ENCODE measurements at regions not wholly inside any gene's neighbourhood (a gene's known extent, or its start where the extent isn't known, plus 50 kb on each side); places are given as distances from the start of the nearest gene placed in this dataset.

DNA sequence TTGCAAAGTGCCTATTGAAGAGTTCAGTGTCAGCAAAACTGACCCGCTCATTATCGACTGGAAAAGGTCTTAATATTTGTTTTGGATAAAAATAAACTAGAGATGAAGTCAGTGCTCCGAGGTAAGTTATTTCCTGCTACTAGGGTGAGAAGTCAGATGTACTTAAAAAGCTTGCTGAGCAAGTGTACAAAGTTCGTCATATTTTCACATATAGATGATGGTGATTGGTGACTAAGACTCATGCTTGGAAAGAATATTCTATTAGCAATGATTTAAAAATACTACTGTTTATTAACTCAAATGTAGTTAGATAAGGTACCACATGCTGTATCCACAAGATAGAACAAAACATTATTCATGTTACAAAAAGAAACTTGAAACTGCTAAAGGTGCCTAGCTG, 643.7 kb downstream of the GABRG2 start (continued):
- TF ChIP-seq, protein P1, sequence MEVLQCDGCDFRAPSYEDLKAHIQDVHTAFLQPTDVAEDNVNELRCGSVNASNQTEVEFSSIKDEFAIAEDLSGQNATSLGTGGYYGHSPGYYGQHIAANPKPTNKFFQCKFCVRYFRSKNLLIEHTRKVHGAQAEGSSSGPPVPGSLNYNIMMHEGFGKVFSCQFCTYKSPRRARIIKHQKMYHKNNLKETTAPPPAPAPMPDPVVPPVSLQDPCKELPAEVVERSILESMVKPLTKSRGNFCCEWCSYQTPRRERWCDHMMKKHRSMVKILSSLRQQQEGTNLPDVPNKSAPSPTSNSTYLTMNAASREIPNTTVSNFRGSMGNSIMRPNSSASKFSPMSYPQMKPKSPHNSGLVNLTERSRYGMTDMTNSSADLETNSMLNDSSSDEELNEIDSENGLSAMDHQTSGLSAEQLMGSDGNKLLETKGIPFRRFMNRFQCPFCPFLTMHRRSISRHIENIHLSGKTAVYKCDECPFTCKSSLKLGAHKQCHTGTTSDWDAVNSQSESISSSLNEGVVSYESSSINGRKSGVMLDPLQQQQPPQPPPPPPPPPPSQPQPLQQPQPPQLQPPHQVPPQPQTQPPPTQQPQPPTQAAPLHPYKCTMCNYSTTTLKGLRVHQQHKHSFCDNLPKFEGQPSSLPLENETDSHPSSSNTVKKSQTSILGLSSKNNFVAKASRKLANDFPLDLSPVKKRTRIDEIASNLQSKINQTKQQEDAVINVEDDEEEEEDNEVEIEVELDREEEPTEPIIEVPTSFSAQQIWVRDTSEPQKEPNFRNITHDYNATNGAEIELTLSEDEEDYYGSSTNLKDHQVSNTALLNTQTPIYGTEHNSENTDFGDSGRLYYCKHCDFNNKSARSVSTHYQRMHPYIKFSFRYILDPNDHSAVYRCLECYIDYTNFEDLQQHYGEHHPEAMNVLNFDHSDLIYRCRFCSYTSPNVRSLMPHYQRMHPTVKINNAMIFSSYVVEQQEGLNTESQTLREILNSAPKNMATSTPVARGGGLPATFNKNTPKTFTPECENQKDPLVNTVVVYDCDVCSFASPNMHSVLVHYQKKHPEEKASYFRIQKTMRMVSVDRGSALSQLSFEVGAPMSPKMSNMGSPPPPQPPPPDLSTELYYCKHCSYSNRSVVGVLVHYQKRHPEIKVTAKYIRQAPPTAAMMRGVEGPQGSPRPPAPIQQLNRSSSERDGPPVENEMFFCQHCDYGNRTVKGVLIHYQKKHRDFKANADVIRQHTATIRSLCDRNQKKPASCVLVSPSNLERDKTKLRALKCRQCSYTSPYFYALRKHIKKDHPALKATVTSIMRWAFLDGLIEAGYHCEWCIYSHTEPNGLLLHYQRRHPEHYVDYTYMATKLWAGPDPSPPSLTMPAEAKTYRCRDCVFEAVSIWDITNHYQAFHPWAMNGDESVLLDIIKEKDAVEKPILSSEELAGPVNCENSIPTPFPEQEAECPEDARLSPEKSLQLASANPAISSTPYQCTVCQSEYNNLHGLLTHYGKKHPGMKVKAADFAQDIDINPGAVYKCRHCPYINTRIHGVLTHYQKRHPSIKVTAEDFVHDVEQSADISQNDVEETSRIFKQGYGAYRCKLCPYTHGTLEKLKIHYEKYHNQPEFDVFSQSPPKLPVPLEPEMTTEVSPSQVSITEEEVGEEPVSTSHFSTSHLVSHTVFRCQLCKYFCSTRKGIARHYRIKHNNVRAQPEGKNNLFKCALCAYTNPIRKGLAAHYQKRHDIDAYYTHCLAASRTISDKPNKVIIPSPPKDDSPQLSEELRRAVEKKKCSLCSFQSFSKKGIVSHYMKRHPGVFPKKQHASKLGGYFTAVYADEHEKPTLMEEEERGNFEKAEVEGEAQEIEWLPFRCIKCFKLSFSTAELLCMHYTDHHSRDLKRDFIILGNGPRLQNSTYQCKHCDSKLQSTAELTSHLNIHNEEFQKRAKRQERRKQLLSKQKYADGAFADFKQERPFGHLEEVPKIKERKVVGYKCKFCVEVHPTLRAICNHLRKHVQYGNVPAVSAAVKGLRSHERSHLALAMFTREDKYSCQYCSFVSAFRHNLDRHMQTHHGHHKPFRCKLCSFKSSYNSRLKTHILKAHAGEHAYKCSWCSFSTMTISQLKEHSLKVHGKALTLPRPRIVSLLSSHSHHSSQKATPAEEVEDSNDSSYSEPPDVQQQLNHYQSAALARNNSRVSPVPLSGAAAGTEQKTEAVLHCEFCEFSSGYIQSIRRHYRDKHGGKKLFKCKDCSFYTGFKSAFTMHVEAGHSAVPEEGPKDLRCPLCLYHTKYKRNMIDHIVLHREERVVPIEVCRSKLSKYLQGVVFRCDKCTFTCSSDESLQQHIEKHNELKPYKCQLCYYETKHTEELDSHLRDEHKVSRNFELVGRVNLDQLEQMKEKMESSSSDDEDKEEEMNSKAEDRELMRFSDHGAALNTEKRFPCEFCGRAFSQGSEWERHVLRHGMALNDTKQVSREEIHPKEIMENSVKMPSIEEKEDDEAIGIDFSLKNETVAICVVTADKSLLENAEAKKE (CRISPR knock-in tag; IDR thresholded peaks at IDR 0.05): no peak
- TF ChIP-seq JUNB (IDR thresholded peaks at IDR 0.05; ENCODE audit: unreplicated experiment) (no peak), POLR2AphosphoS5 (IDR thresholded peaks at IDR 0.05; ENCODE audit: low read depth) (no peak), NANOG (IDR thresholded peaks at IDR 0.05; ENCODE audit: borderline replicate concordance) (no peak), CREB1 (CRISPR knock-in tag; IDR thresholded peaks at IDR 0.05; ENCODE audit: low read depth) (no peak), ZNF331 (CRISPR knock-in tag; IDR thresholded peaks at IDR 0.05; ENCODE audit: low read depth) (no peak)

DNA sequence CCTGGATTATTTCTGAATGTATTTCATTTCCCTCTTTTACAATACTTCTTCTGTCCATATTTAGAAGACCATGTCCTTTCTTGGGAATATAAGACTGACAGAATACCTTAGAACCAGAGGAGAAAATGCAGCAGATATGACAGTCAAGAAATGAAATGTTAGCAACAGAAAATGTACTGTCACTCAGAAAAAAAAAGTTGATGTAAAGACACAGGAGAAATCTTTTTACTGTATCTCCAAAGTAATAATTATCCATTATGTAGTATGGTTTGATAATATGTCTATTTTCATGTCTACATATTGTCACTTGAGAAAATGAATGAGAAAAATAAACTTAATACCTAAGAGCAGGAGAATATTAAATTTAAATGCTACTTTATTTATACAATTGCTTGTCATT, 652.1 kb downstream of the GABRG2 start:
- Histone ChIP-seq H2AFZ (no peak overlapping the region), H3K4me1 (ENCODE audit: insufficient read depth) (no peaks in the 10 kb centered on the region), H3F3A (replicated peaks; ENCODE audit: low read depth) (no peaks in the 10 kb centered on the region), H3K36me3 (ENCODE audit: insufficient read depth) (no peaks in the 10 kb centered on the region), H3K9me2 (ENCODE audit: insufficient read depth) (no peaks in the 10 kb centered on the region), H3K4me2 (no peak overlapping the region), H3K79me2 (replicated peaks; ENCODE audit: insufficient read depth) (no peaks in the 10 kb centered on the region), H3K27me3 (ENCODE audit: insufficient read depth) (no peaks in the 10 kb centered on the region), H4K20me1 (replicated peaks; ENCODE audit: insufficient read depth) (no peaks in the 10 kb centered on the region), H3K27ac (ENCODE audit: low read depth) (no peak overlapping the region), H3K4me3 (no peak overlapping the region)
- no peak for DNase-seq (ENCODE audit: low spot score)
- no peak for ATAC-seq
- Mint-ChIP-seq H3K36me3 (ENCODE audit: low read depth) (peaks cover 19% of the 10 kb centered on the region), H3K4me3 (no peak overlapping the region), H3K4me1 (no peaks in the 10 kb centered on the region), H3K27ac (no peak overlapping the region), H3K27me3 (ENCODE audit: insufficient read depth, low read depth, poor library complexity) (no peaks in the 10 kb centered on the region), H3K9me3 (peaks cover 30% of the 10 kb centered on the region)
- TF ChIP-seq POLR2AphosphoS5 (IDR thresholded peaks at IDR 0.05; ENCODE audit: low read depth): no peak
- no peak for TF ChIP-seq EZH2phosphoT487 (IDR thresholded peaks at IDR 0.05; ENCODE audit: unreplicated experiment)
- TF ChIP-seq, protein P2, sequence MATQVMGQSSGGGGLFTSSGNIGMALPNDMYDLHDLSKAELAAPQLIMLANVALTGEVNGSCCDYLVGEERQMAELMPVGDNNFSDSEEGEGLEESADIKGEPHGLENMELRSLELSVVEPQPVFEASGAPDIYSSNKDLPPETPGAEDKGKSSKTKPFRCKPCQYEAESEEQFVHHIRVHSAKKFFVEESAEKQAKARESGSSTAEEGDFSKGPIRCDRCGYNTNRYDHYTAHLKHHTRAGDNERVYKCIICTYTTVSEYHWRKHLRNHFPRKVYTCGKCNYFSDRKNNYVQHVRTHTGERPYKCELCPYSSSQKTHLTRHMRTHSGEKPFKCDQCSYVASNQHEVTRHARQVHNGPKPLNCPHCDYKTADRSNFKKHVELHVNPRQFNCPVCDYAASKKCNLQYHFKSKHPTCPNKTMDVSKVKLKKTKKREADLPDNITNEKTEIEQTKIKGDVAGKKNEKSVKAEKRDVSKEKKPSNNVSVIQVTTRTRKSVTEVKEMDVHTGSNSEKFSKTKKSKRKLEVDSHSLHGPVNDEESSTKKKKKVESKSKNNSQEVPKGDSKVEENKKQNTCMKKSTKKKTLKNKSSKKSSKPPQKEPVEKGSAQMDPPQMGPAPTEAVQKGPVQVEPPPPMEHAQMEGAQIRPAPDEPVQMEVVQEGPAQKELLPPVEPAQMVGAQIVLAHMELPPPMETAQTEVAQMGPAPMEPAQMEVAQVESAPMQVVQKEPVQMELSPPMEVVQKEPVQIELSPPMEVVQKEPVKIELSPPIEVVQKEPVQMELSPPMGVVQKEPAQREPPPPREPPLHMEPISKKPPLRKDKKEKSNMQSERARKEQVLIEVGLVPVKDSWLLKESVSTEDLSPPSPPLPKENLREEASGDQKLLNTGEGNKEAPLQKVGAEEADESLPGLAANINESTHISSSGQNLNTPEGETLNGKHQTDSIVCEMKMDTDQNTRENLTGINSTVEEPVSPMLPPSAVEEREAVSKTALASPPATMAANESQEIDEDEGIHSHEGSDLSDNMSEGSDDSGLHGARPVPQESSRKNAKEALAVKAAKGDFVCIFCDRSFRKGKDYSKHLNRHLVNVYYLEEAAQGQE (IDR thresholded peaks at IDR 0.05; ENCODE audit: unreplicated experiment): no peak
- no peak for TF ChIP-seq NANOG (IDR thresholded peaks at IDR 0.05; ENCODE audit: borderline replicate concordance)
- TF ChIP-seq, protein P3, sequence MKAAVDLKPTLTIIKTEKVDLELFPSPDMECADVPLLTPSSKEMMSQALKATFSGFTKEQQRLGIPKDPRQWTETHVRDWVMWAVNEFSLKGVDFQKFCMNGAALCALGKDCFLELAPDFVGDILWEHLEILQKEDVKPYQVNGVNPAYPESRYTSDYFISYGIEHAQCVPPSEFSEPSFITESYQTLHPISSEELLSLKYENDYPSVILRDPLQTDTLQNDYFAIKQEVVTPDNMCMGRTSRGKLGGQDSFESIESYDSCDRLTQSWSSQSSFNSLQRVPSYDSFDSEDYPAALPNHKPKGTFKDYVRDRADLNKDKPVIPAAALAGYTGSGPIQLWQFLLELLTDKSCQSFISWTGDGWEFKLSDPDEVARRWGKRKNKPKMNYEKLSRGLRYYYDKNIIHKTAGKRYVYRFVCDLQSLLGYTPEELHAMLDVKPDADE (IDR thresholded peaks at IDR 0.05): no peak
- no peak for TF ChIP-seq JUNB (IDR thresholded peaks at IDR 0.05; ENCODE audit: unreplicated experiment)
- TF ChIP-seq CREB1 (CRISPR knock-in tag; IDR thresholded peaks at IDR 0.05; ENCODE audit: low read depth): no peak
- no peak for TF ChIP-seq ZNF114 (CRISPR knock-in tag; IDR thresholded peaks at IDR 0.05)
- TF ChIP-seq EZH2 (IDR thresholded peaks at IDR 0.05; ENCODE audit: low read depth, unreplicated experiment): no peak
- no peak for TF ChIP-seq ZNF331 (CRISPR knock-in tag; IDR thresholded peaks at IDR 0.05; ENCODE audit: low read depth)
- TF ChIP-seq, protein P4, sequence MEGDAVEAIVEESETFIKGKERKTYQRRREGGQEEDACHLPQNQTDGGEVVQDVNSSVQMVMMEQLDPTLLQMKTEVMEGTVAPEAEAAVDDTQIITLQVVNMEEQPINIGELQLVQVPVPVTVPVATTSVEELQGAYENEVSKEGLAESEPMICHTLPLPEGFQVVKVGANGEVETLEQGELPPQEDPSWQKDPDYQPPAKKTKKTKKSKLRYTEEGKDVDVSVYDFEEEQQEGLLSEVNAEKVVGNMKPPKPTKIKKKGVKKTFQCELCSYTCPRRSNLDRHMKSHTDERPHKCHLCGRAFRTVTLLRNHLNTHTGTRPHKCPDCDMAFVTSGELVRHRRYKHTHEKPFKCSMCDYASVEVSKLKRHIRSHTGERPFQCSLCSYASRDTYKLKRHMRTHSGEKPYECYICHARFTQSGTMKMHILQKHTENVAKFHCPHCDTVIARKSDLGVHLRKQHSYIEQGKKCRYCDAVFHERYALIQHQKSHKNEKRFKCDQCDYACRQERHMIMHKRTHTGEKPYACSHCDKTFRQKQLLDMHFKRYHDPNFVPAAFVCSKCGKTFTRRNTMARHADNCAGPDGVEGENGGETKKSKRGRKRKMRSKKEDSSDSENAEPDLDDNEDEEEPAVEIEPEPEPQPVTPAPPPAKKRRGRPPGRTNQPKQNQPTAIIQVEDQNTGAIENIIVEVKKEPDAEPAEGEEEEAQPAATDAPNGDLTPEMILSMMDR (conservative IDR thresholded peaks at IDR 0.05; ENCODE audit: low read depth in 2 of 2): no peak

Measured in GM23338 (cell line).